GM18520 (cell line): ENCODE measurements at regions not wholly inside any gene's neighbourhood (a gene's known extent, or its start where the extent isn't known, plus 50 kb on each side); places are given as distances from the start of the nearest gene placed in this dataset.
A peak's percentile ranks its signal among the peaks of the same experiment; 100 is the strongest.

ENCODE experiments used
- ATAC-seq: cut with Tn5 transposase; IDR thresholded peaks from one replicate; pipeline ENCODE4 v1.9.1; 2021; ENCODE audit not compliant: unreplicated experiment

DNA sequence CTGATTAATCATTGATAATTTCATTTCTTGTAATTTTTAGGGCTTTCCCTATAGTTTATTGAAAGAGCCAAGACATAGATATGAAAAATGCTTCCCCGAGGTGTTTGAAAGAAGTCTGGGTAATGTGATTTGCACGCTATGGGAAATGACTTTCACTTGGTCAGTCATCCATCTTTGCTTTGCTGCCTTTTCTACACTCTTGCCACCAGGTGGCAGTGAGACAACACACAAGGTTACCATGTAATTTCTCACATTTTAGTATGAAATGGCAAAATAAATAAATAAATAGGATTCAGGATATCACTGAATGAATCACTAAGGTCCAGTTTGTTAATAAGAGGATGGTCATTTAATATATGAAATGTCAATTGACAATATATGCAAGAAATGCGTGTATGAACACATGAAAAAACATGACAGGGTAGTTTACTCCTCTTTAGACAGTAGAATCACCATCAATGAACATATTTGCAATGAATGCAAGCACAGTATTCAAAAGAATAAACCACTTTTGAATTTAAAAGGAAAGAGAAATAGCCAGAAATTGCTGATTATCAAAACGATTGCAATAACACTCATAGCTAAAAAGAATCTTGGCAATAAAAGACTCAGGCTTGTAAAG is 52.2 kb upstream of the KCNH7 start:
- ATAC-seq = peak; percentile 74

DNA sequence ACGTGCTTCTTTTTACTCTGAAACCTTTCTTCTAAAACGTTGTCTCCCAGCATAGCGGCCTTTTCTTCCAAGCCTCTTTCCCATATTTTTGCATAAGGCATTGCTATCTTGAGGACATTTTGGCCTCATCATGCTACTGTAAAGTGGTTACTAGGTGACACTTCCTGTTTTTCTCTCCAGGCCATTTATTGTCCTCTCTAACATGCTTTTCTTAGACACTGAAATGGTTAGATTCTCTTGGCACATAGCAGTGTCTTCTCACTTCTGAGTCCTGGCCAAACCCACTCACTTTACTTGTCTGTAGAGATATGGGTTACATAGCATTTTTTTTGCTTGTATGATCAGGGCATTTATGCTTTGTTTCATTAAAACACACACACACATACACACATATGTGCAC is 50.1 kb upstream of the KCNH7 start:
- ATAC-seq = no peak
